Stimulated activated naive CD4-positive, alpha-beta T cell treated with Interleukin-2 at 50 U/mL for 16 hours (primary cell): ENCODE measurements at regions not wholly inside any gene's neighbourhood (a gene's known extent, or its start where the extent isn't known, plus 50 kb on each side); places are given as distances from the start of the nearest gene placed in this dataset.
"Not testable (repeated sequence)": the region's sequence is repeated elsewhere in the genome, so short reads cannot be mapped to it uniquely, and the experiment has no call there.

Source experiments
- DNase-seq: peaks from one replicate; lab custom pipeline; 2025; lab: John Stamatoyannopoulos, UW

DNA sequence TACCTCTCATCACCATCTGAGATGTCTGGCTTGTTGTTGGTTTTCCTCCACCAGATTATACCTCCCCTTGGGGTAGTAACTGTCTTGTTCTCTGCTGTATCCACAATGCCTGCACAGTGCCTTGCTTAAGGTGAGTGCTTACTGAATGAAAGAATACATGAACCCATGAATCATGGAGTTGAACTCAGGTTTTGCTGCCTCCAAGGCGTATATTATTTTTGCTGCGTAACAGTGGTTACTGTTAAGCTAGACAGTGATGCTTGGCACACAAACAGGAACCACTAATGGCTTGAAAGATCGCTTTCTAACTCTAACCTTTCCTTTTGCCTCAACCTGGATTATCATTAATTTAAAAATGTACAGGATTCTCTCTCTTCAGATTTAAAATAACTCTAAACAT is 695.8 kb downstream of the TOX3 start:
- no peak for DNase-seq

DNA sequence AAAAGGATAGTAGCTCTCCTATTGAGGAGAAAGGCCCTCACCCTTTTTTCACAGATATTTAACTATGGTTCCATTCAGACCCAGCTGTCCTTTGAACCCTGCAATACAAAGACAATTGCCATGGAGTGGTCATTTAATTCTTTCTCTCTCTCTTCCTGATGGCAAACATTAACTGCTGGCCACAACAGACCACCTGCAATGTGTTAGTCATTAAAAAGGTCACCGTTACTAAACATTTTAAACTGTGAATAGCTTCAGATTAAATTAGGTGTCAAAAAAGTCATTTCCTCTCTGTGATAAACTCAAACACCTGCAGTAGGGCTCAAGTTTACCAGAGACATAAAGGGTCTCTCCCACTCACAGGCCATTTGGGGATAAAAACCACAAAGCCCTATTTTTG is 697.2 kb downstream of the TOX3 start:
- no peak for DNase-seq

DNA sequence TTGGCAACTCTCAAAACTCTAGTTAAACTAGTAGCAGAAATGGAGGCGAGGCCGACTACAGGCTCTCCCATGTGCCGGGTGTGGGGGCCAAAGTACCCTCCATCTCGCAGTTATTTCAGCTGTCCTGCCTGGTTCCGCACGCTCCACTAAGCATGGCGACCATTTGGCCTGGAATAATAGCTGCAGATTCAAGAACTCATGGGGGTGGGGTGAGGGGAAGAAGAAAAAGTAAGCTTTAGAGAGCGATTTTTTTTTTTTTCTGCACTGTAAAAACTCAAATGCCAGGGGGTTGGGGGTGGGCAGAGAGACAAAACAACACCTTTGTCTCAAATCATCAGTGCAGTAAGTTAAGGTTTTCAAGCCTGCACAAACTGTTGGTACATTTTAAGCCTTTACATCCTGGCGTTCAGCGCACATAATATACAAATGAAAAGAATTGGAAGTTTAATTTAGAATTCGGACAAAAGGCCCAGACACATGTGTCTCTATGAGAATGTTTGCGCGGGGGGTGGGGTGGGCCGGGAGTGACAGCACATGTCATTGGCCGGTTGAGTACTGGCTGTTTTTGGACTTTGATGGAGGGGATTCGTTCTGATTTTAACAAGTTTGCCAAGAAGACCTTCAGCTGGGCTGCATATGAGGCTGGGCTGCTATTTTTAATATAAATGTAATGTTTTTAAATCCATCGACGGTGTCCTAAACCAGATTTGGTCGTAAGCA is 694.7 kb upstream of the SALL1 start:
- DNase-seq, result no peak

DNA sequence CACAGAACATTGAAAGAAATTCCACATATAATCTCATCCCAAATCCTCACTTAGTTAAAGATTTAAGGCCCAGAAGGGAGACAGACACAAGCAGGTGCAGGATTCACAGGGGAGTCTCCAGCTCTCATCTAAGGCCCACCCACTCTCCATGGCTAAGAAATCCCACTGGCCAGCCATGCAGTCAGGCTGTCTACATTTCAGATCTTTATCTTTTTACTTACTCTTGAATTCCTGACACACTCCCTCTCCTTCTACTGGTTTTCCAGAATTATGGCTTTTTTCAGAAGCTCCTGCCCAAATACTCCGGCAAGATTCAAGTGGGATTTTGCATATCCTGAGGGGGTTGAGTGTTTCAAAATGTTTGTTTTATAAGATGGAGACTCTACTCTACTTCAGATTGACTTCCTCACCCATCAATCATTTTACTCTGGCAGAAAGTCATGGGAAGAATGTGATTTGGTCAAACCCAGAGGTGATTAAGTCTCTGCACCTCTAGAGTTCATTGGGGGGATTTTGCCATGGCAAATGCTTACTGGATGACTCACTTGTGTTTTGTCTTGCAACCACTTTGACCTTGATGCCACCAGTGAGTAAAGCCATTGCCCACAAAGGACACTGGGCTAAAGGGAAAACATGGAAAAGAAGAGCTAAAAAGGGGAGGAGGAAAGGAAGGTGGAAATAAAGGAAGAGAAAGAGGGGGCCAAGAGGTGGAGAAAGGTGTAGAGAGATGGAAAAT is 688.8 kb upstream of the SALL1 start:
- DNase-seq, result no peak

DNA sequence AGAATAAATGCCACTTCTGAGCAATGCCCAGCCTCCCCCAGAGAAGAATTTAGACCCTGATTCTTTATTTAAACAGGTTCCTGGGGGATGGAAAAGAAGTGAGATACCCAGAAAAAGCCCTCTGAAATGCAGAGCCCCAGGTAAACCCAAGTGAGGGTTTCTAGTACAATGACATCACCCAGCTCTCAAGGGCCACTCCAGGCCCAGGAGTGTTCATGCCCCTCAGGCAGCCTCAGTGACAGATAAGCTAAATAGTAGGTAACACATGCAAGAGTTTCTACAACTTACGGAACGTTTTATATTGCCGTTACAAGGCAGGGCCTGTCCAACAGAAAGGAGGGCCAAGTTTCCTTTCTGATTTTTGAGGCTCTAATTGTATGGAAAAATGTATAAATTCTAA is 683.7 kb upstream of the SALL1 start:
- no peak for DNase-seq

DNA sequence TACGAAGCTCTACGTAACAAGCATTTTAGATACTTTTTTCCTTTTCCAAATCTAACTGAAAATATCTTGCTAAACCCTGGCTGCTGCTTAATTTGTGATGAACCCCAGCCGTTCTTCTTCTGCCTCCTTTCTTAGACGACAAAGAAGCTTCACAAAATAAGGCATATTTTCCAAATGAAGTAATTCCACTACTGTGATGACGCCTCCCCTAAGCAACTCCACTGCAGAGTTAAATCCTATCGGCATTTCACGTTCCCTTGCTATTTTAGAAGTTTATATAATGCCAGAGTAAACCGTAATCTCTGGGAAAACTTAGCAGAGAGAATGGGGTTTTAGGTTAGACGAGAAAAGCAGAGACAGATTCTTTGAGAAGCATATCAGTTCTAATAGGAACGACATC is 683.1 kb upstream of the SALL1 start:
- DNase-seq, result no peak

DNA sequence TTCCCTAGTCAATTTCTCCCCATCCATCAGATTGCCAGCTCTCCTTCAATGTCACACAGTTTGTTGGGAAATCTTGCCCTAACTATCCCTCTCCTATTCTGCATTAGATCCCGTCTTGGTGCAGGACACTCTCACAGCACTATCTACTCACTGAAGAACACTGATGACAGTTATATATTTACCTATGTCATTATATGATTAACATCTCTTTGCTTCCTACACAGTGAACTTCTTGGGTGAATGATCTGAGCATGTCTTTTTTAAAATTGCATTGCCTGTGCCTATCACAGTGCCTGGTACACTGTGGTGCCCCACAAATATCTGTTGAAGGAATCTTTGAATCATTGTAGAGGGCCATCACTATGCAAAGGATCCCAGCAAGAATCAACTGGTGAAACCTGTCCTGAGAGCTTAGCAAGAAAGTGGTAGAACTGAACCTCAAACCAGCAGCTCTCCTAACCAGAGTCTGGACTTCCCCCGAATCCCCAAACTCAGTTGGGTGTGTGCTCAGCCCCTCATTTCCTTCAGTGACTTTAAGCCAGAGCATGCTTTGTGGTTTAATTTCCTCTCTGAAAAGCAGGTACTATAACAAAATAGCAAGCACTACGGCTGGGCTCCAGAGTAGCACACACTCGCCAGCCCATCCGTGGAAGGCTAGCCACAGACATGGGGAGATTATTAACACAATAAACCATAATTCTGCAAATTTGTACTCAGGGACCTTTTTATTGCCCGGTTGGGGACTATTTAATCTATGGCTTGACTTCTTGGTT is 680.7 kb upstream of the SALL1 start:
- no peak for DNase-seq

DNA sequence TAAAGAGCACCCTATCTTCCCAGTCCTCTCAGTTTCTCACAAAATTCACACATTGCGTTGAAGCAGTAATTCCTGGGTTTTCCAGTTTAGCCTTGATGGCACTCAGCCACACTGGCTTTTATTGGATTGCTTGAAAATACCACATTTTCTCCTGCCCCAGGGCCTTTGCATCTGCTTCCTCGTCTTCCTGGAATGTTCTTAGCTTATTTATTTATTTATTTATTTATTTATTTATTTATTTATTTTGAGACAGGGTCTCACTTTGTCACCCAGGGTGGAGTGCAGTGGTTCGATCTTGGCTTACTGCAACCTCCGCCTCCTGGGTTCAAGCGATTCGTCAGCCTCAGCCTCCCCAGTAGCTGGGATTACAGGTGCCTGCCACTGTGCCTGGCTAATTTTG is 680.0 kb upstream of the SALL1 start:
- not testable (repeated sequence) for DNase-seq

DNA sequence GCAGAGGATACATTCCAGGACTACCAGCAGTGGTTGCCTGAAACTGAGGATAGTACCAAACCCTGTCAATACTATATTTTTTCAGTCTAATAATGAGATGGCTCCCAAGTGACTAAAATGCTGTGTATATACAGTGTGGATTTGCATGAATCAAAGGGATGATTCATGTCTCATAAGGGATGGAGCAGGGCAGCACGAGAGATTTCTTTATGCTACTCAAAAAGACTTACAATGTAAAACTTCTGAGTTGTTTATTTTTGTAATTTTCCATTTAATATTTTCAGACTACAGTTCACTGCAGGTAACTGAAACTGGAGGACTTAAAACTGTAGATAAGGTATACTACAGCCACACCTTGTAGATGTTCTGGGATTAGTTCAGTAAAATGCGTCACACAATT is 674.7 kb upstream of the SALL1 start:
- no peak for DNase-seq

DNA sequence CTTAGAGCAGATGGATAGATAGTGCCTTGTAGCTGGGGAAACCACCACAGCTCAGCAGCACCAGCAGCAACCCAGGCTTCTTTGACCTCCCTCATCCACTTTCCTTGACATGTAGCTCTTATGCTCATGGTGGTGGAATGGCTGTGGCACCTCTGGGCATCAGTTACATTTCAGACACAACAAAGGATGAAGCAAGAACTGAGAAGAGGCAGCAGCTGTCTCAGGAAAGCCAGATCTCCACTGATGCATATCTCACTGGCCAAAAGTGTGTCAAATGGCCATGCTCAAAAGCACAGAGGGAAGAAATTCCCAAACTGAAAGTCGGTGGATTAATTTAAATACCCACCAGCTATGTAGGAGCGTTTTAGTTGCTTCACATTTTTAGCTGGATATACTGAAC is 671.4 kb upstream of the SALL1 start:
- DNase-seq, result no peak

DNA sequence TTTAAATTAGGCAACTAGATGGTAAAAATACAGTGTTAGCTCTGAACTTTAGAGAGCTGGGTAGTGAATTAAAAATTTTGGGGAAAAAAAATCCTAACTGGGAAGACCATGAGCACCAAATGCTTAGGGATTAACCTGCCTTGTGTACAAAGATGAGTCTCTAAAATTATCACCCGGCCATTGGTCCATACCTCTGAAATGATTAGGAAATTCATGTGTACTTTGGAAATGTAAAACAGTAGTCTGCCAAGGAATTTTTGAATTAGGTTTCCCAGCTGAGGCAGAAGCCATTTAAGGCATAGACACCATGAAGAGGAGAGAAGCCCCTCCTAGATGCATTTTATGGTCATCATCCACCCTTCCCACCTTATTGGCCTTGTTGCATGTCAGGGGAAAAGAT is 670.5 kb upstream of the SALL1 start:
- no peak for DNase-seq

DNA sequence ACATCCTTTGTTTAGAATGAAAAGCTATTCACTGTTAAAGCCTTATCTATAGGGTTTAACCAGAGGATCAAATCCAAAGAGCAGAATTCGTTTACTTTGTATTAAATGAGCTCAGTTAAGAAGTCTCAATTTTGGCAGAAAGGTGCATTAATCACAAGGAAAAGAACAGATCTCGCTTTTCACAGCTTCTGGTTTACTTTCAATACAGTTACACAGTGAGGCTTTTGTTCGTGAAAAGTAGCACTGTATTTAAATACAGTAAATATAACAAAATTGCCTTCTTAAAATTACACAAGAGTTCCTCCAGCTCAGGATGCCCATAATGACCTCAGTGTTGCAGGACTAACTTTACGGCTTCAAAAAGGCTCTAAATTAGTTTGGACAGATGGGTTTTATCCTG is 669.1 kb upstream of the SALL1 start:
- no peak for DNase-seq

DNA sequence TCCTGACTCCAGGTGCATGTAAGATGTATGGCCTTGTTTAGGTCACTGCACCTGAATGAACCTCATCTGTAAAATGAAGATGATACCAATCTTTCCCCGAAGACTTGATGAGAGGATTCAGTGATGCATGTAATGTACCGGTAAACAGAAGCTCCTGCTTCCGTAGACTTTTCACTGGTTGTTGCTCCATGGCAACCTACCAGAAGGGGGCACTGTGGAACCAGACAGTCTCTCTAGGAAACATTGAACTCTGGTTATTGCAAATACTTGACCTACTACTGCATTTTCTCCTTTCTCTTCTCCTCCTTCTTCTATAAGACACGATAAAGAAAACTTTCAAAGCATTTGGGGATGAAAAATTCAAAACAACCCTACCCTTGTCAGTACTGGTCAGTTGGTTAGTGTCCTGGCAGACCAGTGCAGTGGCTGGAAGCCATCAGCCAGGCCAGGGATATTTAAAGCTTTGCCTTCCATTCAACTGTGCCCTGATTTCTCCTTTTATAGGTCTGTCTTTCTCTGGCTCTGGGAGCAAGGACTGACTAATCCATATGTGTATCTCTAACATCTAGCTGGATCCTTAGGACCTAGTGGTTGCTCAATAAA is 667.4 kb upstream of the SALL1 start:
- no peak for DNase-seq

DNA sequence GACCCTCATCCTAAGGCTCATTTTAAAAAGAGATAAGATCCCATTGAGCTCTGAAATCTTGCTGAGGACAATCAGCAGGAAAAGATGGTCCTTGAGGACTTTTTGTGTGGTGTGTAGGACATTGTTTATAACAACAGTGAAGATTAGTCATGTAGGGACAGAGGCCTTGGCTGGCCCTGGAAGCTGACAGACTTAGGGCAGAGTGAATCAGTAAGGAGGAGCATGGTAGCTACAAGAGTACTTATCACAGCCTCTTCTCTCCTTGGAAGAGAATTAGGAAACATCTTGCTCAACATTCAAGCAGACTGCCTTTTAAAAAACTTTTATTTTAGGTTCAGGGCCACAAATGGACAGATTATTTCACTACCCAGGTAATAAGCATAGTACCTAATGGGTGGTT is 665.9 kb upstream of the SALL1 start:
- DNase-seq, result no peak

DNA sequence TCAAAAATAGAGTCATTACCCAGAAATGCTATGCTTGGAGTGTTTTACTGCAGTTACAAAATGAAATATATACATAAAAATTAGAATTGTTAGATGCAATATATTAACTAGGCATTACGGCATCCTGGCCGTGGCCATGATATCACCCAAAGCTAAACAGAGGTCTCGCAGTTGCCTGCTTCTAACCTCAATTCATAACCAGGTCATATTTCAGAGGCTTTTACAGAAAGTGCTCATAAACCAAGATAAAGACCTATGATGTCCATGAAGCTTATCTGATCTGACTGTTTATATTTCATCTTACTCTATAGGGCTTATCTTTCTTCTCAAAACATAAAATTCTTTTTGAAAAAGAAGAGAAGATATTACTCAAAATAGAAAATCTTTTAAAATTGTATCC is 664.5 kb upstream of the SALL1 start:
- DNase-seq, result no peak

DNA sequence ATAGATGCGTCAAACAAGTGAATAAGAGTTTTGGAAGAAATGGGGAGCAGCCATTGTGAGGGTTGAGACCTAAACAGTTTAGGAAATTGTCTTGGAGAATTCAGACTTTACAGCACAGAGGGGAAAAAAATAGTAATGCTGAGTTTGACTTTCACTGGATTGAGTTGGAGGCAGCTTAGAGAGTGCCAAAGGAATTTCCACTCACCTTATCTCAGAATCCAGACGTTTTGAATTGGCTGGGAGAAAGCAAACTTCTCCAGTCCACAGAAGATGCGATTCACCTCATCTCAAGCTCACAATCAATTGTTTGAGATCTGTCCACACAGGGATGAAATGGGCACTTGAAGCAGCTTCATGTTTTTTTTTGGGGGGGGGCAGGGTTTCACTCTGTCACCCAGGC is 663.5 kb upstream of the SALL1 start:
- DNase-seq, result no peak

DNA sequence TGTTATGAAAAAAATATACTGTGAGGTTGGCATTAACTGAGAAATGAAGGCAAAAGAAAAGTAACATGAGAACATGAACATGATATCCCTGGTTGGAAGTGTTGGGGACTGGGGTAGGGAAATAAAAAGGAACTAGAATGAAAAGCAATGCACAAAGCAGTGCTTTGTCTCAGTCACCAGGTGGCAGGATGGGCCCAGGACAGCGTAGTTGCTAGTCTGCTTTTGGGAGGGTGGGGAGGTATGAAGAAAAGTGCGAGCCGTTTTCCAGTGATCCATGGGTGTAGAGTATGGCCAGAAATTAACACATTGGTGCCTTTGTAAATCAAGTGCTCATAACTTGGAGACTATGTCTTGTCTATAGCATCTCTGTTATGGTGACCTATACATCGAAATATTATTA is 662.5 kb upstream of the SALL1 start:
- DNase-seq, result no peak

DNA sequence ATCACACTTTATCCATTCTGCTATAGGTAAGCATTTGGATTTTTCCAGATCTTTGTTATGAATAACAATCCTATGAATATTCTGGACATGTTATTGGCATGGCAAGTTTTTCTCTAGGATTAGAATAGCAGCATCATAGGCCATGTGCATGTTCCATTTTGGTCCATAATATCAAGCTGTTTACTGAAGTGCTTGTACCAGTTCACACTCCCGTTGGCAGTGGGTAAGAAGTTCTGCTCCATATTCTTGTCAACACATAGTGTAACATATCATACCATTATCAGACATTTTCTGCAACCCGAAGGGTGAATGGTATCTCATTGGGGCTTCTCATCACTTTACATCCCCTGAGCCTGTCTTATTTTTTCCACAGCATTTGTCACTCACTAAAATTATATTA is 661.9 kb upstream of the SALL1 start:
- DNase-seq, result no peak

DNA sequence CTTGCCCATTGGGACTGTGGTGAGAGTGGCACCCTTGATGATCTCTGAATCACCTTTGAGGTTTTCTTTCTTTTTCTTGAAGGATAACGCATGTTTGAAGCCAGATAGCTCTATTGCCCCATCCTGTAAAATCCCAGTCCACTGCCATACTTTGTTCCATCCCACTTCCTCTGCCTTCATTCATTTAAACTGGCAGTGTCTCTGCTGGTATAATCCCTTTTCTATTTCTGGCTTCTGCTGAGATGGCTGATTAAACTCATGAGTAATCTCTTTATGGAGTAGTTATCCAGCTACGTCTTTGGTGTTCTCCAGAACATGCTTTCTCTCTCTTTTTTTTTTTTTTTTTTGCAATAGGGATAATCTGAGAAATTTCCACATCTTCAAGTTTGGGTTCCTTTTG is 656.5 kb upstream of the SALL1 start:
- no peak for DNase-seq

DNA sequence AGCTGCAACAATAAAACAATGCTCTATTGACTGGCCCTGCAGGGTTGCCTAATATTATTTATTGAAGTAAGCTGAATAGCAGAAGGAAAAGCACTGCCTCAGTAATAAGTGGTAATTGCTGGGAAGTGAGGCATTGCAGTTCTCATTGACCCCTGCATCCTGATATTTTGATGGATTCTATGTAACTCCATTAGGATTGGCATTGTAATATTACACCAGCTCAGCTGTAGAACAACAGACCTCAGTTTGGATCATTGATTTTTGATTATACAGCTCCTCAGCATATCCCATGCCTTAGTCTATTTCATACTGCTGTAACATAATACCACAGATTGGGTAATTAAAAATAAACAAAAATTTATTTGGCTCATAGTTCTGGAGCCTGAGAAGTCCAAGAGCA is 650.6 kb upstream of the SALL1 start:
- DNase-seq, result no peak

DNA sequence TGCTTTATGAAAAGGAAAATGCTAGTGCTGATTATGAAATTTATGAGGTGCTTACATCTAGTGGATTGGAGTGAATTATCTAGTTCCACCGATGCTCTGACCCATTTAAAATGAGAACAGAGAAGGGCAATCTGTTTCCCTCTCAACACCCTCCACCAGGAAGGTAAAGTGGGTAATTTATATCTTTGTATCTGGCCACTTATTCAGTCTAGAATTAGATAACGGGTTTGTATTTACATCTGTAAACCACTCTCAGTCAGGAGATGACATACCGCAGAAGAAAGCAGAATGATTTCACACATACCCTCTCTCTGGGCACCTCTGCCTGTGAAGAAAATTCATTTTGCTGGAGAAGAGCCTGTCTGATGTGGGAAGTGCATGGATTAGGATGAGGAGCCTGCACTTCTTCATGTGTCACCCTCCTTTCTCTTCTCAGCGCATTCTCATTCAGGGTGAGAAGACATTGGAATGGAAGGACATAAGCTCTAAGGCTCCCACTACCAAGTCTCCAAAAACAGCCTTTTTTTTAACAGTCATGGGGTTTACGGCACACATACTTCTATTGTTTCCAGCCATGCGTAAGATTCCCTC is 646.7 kb upstream of the SALL1 start:
- DNase-seq, result no peak

DNA sequence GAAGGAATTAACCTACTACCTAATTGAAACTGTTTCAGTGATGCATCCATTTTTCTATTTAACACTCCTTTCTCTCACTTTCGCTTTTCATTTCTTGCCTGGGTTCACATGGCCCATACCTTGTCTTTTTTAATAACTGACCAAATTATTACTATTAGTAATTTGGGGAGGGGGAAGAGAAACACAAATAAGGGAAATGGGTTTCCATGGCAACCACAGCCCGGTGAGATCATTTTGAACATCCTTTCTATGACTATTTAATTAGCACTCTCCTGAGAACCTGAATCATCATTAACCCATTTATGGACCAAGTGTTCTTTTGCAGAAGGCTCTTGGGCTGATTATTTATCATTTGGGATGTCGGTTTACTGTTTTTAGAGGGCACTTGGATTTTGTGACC is 628.2 kb upstream of the SALL1 start:
- DNase-seq, result no peak
